Breast epithelium (tissue), 4 donors: ENCODE measurements at regions not wholly inside any gene's neighbourhood (a gene's known extent, or its start where the extent isn't known, plus 50 kb on each side); places are given as distances from the start of the nearest gene placed in this dataset.

Experiments
- DNase-seq, 2 donors: peaks; one replicate each; pipeline ENCODE4 v3.0.0-alpha.2; 2019; ENCODE audit warnings: low spot score in 2 of 2
- H3K27ac ChIP-seq, 2 donors: fragments of 200-600 bp; sonication (generic) in 1 of 2; one replicate each; pipeline ENCODE4 v1.5.1; 2016 to 2019; ENCODE audit warnings: mild to moderate bottlenecking in 1 of 2
- H3K27me3 ChIP-seq, 2 donors: fragments of 200-600 bp; sonication (generic) in 1 of 2; one replicate each; pipeline versions ENCODE4 v1.5.1 to v1.6.0; 2017 to 2019; ENCODE audit warnings: control low read depth in 1 of 2, mild to moderate bottlenecking in 1 of 2
- H3K36me3 ChIP-seq: fragments of 200-600 bp; one replicate; pipeline ENCODE4 v1.5.1; 2019
- H3K4me1 ChIP-seq, 2 donors: fragments of 200-600 bp; sonication (generic); one replicate each; pipeline ENCODE4 v1.5.1; 2016 to 2019; ENCODE audit warnings: control low read depth in 1 of 2
- H3K4me3 ChIP-seq, 3 donors: fragments of 200-600 bp; sonication (generic); 1 replicate in 2 of 3; 2 replicates in 1 of 3; pipeline ENCODE4 v1.5.1; 2016 to 2019; ENCODE audit warnings: mild to moderate bottlenecking in 3 of 3, moderate library complexity in 2 of 3
- H3K9me3 ChIP-seq, 2 donors: fragments of 200-600 bp; sonication (generic) in 1 of 2; one replicate each; pipeline ENCODE4 v1.5.1; 2016 to 2019; ENCODE audit warnings: control low read depth in 1 of 2
- POLR2A ChIP-seq: fragments of 450-650 bp; IDR thresholded peaks from one replicate; pipeline ENCODE4 v1.6.1; 2016; ENCODE audit warnings: antibody characterized with exemption, mild to moderate bottlenecking, moderate library complexity
- POLR2AphosphoS5 ChIP-seq, 3 donors: sonication (generic); formaldehyde crosslinking; IDR thresholded peaks; one replicate each; pipeline ENCODE4 v1.6.1; 2017; ENCODE audit warnings: antibody characterized with exemption in 3 of 3
- intact Hi-C: fragments of 100-400 bp; cut with DNase I; formaldehyde crosslinking; loops from one replicate; pipeline ENCODE4 v1.15.1; 2023; ENCODE audit warnings: low total_unique reads
- TF ChIP-seq, protein P1 (sequence below), 3 donors: fragments of 450-650 bp; IDR thresholded peaks; one replicate each; pipeline ENCODE4 v1.5.1; 2016 to 2017; ENCODE audit warnings: antibody characterized with exemption in 3 of 3, mild to moderate bottlenecking in 3 of 3, moderate library complexity in 3 of 3

- DNase-seq: no peak
- TF ChIP-seq POLR2AphosphoS5 (IDR thresholded peaks at IDR 0.05): no peak
- TF ChIP-seq, protein P1, sequence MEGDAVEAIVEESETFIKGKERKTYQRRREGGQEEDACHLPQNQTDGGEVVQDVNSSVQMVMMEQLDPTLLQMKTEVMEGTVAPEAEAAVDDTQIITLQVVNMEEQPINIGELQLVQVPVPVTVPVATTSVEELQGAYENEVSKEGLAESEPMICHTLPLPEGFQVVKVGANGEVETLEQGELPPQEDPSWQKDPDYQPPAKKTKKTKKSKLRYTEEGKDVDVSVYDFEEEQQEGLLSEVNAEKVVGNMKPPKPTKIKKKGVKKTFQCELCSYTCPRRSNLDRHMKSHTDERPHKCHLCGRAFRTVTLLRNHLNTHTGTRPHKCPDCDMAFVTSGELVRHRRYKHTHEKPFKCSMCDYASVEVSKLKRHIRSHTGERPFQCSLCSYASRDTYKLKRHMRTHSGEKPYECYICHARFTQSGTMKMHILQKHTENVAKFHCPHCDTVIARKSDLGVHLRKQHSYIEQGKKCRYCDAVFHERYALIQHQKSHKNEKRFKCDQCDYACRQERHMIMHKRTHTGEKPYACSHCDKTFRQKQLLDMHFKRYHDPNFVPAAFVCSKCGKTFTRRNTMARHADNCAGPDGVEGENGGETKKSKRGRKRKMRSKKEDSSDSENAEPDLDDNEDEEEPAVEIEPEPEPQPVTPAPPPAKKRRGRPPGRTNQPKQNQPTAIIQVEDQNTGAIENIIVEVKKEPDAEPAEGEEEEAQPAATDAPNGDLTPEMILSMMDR (IDR thresholded peaks at IDR 0.05): no peak
- TF ChIP-seq POLR2A: no peak
- H3K4me3 ChIP-seq: no peak overlapping the region
- H3K9me3 ChIP-seq: no peaks in the 10 kb centered on the region
- H3K4me1 ChIP-seq: no peaks in the 10 kb centered on the region
- H3K27ac ChIP-seq: no peak overlapping the region
- no peaks in the 10 kb centered on the region for H3K27me3 ChIP-seq
- H3K36me3 ChIP-seq: no peaks in the 10 kb centered on the region
- intact Hi-C loops: no loop called here
Observed at GRCh38 chr5:116887104-116887503, 312.5 kb upstream of the SEMA6A start.

DNA sequence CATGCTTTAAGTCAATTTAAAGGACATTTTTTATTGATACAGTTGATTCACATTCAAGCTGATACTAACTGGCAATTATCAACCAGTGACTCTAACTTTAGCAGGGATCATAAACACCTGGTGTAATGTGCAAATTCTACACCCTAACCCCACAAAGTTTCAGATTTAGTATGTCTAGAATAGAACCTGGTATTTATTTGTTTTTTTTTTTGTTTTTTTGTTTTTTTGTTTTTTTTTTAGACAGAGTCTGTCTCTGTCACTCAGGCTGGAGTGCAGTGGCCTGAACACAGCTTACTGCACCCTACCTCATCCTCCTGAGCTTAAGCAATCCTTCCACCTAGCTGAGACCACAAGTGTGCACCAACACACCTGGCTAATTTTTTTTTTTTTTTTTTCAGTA is 311.2 kb upstream of the SEMA6A start:
- Histone ChIP-seq H3K9me3 (no peaks in the 10 kb centered on the region), H3K4me3 (no peak overlapping the region), H3K36me3 (no peaks in the 10 kb centered on the region), H3K27ac (no peak overlapping the region), H3K4me1 (no peaks in the 10 kb centered on the region), H3K27me3 (no peaks in the 10 kb centered on the region)
- intact Hi-C loops: no loop called here
- TF ChIP-seq, protein P1 (IDR thresholded peaks at IDR 0.05): no peak
- TF ChIP-seq POLR2AphosphoS5 (IDR thresholded peaks at IDR 0.05) (no peak), POLR2A (no peak)
- DNase-seq: no peak

DNA sequence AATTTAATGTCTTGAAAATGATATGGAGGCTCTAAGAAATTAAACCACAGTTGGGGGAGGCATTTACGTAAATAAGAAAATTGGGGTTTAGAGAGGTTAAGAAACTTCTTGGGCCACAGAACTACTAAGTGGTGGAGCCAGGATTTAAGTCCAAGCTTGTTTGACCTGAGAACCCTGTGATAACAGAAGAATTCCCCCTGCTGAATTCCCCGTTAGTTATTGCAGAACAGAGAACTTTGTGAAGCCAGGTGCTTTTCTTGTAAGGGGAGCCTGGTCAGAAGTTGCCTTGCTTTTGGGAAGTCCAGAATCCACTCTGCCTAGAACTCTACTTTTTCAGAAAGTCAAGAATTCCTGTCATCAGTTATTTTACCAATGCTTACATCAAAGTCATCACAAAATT is 309.3 kb upstream of the SEMA6A start:
- no peaks in the 10 kb centered on the region for H3K36me3 ChIP-seq

GRCh38 chr5:116881921-116882531 is 307.4 kb upstream of the SEMA6A start:
- no peak for DNase-seq
- no peaks in the 10 kb centered on the region for H3K9me3 ChIP-seq
- no peaks in the 10 kb centered on the region for H3K27me3 ChIP-seq
- H3K4me1 ChIP-seq: no peaks in the 10 kb centered on the region
- H3K4me3 ChIP-seq: no peak overlapping the region
- H3K27ac ChIP-seq: no peak overlapping the region
- TF ChIP-seq, protein P1 (IDR thresholded peaks at IDR 0.05): no peak
- no peak for TF ChIP-seq POLR2A
- no peak for TF ChIP-seq POLR2AphosphoS5 (IDR thresholded peaks at IDR 0.05)
- intact Hi-C loops: no loop called here
- no peaks in the 10 kb centered on the region for H3K36me3 ChIP-seq

More for the DNA sequence above, 309.3 kb upstream of the SEMA6A start:
- TF ChIP-seq POLR2A (no peak), POLR2AphosphoS5 (IDR thresholded peaks at IDR 0.05) (no peak)
- TF ChIP-seq, protein P1 (IDR thresholded peaks at IDR 0.05): no peak
- no peaks in the 10 kb centered on the region for H3K9me3 ChIP-seq
- no peak for DNase-seq
- no peaks in the 10 kb centered on the region for H3K27me3 ChIP-seq
- H3K4me1 ChIP-seq: no peaks in the 10 kb centered on the region
- H3K4me3 ChIP-seq: no peak overlapping the region
- no peak overlapping the region for H3K27ac ChIP-seq
- intact Hi-C loops: no loop called here

DNA sequence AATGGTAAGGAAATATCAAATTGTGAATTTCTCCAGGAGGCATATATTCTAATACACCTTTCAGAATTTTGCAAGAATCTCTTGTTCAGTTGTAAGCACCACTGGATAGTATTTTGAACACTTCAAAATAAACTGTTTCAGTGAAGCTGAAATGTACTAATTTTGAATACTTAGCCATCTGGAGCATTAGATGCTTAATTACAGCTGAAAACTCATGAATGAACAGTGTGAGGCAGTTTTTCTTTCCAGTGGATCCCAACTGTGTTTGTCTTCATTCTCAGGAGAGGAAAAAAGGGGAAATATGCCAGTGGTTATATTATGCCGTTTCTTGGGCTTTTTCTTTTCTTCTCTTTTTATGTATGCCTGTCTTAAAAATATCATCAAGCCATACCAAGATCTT is 306.0 kb upstream of the SEMA6A start:
- Histone ChIP-seq H3K27me3 (no peaks in the 10 kb centered on the region), H3K9me3 (no peaks in the 10 kb centered on the region), H3K4me1 (no peaks in the 10 kb centered on the region), H3K4me3 (no peak overlapping the region), H3K36me3 (no peaks in the 10 kb centered on the region), H3K27ac (no peak overlapping the region)
- TF ChIP-seq POLR2AphosphoS5 (IDR thresholded peaks at IDR 0.05) (no peak), POLR2A (no peak)
- TF ChIP-seq, protein P1 (IDR thresholded peaks at IDR 0.05): no peak
- intact Hi-C loops: no loop called here
- DNase-seq: no peak
